Nephron progenitor cell (in vitro differentiated cells): ENCODE measurements at regions not wholly inside any gene's neighbourhood (a gene's known extent, or its start where the extent isn't known, plus 50 kb on each side); places are given as distances from the start of the nearest gene placed in this dataset.

Experiments
- DNase-seq: peaks from one replicate; pipeline ENCODE4 v3.0.0; 2021
- H3K27ac Mint-ChIP-seq: 2 replicates; pipeline ENCODE4 v1.8.0; 2021; ENCODE audit warnings: mild to moderate bottlenecking, moderate library complexity, mixed read lengths
- H3K27me3 Mint-ChIP-seq: 2 replicates; pipeline ENCODE4 v1.8.0; 2021; ENCODE audit warnings: mild to moderate bottlenecking, low read depth, mixed read lengths; ENCODE audit not compliant: poor library complexity
- H3K36me3 Mint-ChIP-seq: 2 replicates; pipeline ENCODE4 v1.8.0; 2021; ENCODE audit warnings: low read depth, mixed read lengths
- H3K4me1 Mint-ChIP-seq: 2 replicates; pipeline ENCODE4 v1.8.0; 2021; ENCODE audit warnings: mixed read lengths
- H3K4me3 Mint-ChIP-seq: 2 replicates; pipeline ENCODE4 v1.8.0; 2021; ENCODE audit warnings: mild to moderate bottlenecking, moderate library complexity, mixed read lengths
- H3K9me3 Mint-ChIP-seq: 2 replicates; pipeline ENCODE4 v1.8.0; 2021; ENCODE audit warnings: mild to moderate bottlenecking, moderate library complexity, mixed read lengths
- TF ChIP-seq, protein P1 (sequence below): fragments of 200-600 bp; sonication (generic); IDR thresholded peaks from 2 replicates; pipeline ENCODE4 v1.5.0; 2021; ENCODE audit warnings: antibody characterized with exemption

DNA sequence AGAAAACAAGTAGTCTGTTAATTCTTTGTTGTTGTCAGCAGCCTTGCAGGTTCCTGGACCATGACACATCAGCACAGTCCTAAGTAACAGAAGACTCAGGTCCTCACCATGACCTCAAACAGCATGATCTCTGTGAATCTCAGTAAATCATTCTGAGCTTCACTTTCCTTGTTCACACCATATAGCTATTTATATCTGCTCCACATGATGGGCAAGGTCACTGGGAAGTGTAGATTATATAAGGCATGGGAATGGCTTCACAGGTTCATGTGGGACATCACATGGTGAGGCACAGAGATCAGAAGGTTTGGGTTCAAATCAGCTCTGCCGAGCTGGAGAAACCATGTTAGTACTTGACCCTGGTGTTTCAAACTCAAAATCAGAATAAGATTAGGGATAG lies 245.4 kb upstream of the SPTLC3 start:
- Mint-ChIP-seq H3K9me3 (no peaks in the 10 kb centered on the region), H3K36me3 (no peaks in the 10 kb centered on the region), H3K4me3 (no peak overlapping the region), H3K27ac (no peak overlapping the region), H3K27me3 (no peaks in the 10 kb centered on the region), H3K4me1 (peaks cover 15% of the 10 kb centered on the region)
- TF ChIP-seq, protein P1, sequence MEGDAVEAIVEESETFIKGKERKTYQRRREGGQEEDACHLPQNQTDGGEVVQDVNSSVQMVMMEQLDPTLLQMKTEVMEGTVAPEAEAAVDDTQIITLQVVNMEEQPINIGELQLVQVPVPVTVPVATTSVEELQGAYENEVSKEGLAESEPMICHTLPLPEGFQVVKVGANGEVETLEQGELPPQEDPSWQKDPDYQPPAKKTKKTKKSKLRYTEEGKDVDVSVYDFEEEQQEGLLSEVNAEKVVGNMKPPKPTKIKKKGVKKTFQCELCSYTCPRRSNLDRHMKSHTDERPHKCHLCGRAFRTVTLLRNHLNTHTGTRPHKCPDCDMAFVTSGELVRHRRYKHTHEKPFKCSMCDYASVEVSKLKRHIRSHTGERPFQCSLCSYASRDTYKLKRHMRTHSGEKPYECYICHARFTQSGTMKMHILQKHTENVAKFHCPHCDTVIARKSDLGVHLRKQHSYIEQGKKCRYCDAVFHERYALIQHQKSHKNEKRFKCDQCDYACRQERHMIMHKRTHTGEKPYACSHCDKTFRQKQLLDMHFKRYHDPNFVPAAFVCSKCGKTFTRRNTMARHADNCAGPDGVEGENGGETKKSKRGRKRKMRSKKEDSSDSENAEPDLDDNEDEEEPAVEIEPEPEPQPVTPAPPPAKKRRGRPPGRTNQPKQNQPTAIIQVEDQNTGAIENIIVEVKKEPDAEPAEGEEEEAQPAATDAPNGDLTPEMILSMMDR: no peak
- DNase-seq: no peak

- no peak overlapping the region for H3K4me3 Mint-ChIP-seq
- H3K36me3 Mint-ChIP-seq: no peaks in the 10 kb centered on the region
- H3K27ac Mint-ChIP-seq: no peak overlapping the region
- H3K4me1 Mint-ChIP-seq: peaks cover 15% of the 10 kb centered on the region
- no peaks in the 10 kb centered on the region for H3K9me3 Mint-ChIP-seq
- no peak for DNase-seq
- H3K27me3 Mint-ChIP-seq: no peaks in the 10 kb centered on the region
- TF ChIP-seq, protein P1: no peak
Observed at GRCh38 chr20:12764053-12764452, 244.7 kb upstream of the SPTLC3 start.

GRCh38 chr20:12764851-12765250 lies 243.9 kb upstream of the SPTLC3 start:
- peaks cover 15% of the 10 kb centered on the region for H3K4me1 Mint-ChIP-seq
- no peak overlapping the region for H3K4me3 Mint-ChIP-seq
- DNase-seq: no peak
- H3K27ac Mint-ChIP-seq: no peak overlapping the region
- H3K27me3 Mint-ChIP-seq: no peaks in the 10 kb centered on the region
- no peaks in the 10 kb centered on the region for H3K36me3 Mint-ChIP-seq
- no peaks in the 10 kb centered on the region for H3K9me3 Mint-ChIP-seq
- TF ChIP-seq, protein P1: no peak

- Mint-ChIP-seq H3K27ac (no peak overlapping the region), H3K4me3 (no peak overlapping the region), H3K4me1 (peaks cover 8% of the 10 kb centered on the region), H3K9me3 (no peaks in the 10 kb centered on the region), H3K36me3 (no peaks in the 10 kb centered on the region), H3K27me3 (no peaks in the 10 kb centered on the region)
- no peak for DNase-seq
- TF ChIP-seq, protein P1: no peak
Observed at GRCh38 chr20:12773936-12774335, 234.8 kb upstream of the SPTLC3 start.

DNA sequence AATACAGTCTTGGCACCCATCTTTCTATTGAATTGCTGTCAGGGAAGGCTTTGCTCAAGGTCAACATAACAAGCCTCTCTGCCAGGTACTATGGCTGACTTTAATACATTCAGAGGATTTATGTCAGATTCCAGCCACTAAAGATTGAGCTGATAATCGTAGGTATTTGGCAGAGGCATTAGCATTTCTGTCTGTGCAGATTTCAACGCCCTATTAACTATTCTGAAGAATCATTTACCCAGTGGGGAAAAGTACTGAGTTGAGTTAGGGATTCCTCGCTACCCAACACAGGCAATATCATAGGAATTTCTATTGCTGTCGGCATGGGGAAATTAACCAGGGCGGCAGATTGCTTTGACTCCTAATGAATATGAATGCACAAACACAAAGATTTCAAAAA lies 233.7 kb upstream of the SPTLC3 start:
- Mint-ChIP-seq H3K27me3 (no peaks in the 10 kb centered on the region), H3K9me3 (no peaks in the 10 kb centered on the region), H3K4me3 (no peak overlapping the region), H3K27ac (no peak overlapping the region), H3K36me3 (no peaks in the 10 kb centered on the region), H3K4me1 (peaks cover 8% of the 10 kb centered on the region)
- DNase-seq: no peak
- TF ChIP-seq, protein P1: no peak

DNA sequence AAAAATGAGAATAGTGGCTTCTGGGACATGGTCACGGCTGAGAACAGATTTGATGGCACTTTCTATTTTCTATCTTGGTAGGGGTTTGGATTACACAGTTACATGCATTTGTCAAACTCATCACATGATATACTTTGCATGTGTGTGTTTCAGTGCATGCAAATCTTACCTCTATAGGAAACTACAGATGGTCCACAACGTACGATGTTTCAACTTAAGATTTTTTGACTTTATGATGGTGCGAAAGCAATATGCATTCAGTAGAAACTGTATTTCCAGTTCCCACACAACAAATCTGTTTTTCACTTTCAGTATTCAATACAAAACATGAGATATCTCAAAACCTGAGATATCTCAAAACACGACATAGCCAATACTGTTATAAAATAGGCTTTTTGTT lies 231.8 kb upstream of the SPTLC3 start:
- TF ChIP-seq, protein P1: no peak
- H3K36me3 Mint-ChIP-seq: no peaks in the 10 kb centered on the region

More for the DNA sequence above, 231.8 kb upstream of the SPTLC3 start:
- Mint-ChIP-seq H3K9me3 (no peaks in the 10 kb centered on the region), H3K27ac (no peak overlapping the region), H3K4me1 (peaks cover 8% of the 10 kb centered on the region), H3K4me3 (no peak overlapping the region), H3K27me3 (no peaks in the 10 kb centered on the region)
- no peak for DNase-seq
